Lower leg skin (tissue), 4 donors: ENCODE measurements at regions not wholly inside any gene's neighbourhood (a gene's known extent, or its start where the extent isn't known, plus 50 kb on each side); places are given as distances from the start of the nearest gene placed in this dataset.

Source experiments
- DNase-seq, 2 donors: peaks; one replicate each; pipeline ENCODE4 v3.0.0-alpha.2; 2019; ENCODE audit warnings: low spot score in 2 of 2
- H3K4me3 ChIP-seq: fragments of 200-600 bp; sonication (generic); 2 replicates; pipeline ENCODE4 v1.5.1; 2017; ENCODE audit warnings: mild to moderate bottlenecking, low read depth; ENCODE audit not compliant: poor library complexity, severe bottlenecking
- POLR2A ChIP-seq, 2 donors: fragments of 450-650 bp; IDR thresholded peaks; one replicate each; pipeline ENCODE4 v1.6.1; 2016 to 2017; ENCODE audit warnings: antibody characterized with exemption in 2 of 2, mild to moderate bottlenecking in 1 of 2, moderate library complexity in 1 of 2
- WGBS, 2 donors: methylation state at CpG; one replicate each; pipeline ENCODE4 v1.1.5; 2018; 5-methylcytosine and 5-hydroxymethylcytosine counted together
- intact Hi-C: fragments of 100-400 bp; cut with DNase I; formaldehyde crosslinking; loops from one replicate; pipeline ENCODE4 v1.15.0; 2023; ENCODE audit warnings: low total_unique reads
- TF ChIP-seq, protein P1 (sequence below), 3 donors: fragments of 450-650 bp; IDR thresholded peaks; one replicate each; pipeline ENCODE4 v1.5.1; 2016; ENCODE audit warnings: antibody characterized with exemption in 3 of 3, mild to moderate bottlenecking in 3 of 3, moderate library complexity in 2 of 3

- no peak for DNase-seq
- no peak overlapping the region for H3K4me3 ChIP-seq
- TF ChIP-seq, protein P1, sequence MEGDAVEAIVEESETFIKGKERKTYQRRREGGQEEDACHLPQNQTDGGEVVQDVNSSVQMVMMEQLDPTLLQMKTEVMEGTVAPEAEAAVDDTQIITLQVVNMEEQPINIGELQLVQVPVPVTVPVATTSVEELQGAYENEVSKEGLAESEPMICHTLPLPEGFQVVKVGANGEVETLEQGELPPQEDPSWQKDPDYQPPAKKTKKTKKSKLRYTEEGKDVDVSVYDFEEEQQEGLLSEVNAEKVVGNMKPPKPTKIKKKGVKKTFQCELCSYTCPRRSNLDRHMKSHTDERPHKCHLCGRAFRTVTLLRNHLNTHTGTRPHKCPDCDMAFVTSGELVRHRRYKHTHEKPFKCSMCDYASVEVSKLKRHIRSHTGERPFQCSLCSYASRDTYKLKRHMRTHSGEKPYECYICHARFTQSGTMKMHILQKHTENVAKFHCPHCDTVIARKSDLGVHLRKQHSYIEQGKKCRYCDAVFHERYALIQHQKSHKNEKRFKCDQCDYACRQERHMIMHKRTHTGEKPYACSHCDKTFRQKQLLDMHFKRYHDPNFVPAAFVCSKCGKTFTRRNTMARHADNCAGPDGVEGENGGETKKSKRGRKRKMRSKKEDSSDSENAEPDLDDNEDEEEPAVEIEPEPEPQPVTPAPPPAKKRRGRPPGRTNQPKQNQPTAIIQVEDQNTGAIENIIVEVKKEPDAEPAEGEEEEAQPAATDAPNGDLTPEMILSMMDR (IDR thresholded peaks at IDR 0.05): no peak
- no peak for TF ChIP-seq POLR2A (IDR thresholded peaks at IDR 0.05)
- WGBS, 2 donors: 81 to 88% methylated on average over 2 of the region's 2 CpGs
- intact Hi-C loops: no loop called here
These were observed 414.5 kb upstream of the MDFIC2 start for GRCh38 chr3:70726961-70727360.

GRCh38 chr3:70726096-70726938 lies 413.9 kb upstream of the MDFIC2 start:
- no peak for TF ChIP-seq POLR2A (IDR thresholded peaks at IDR 0.05)
- TF ChIP-seq, protein P1 (IDR thresholded peaks at IDR 0.05): no peak
- no peak for DNase-seq
- H3K4me3 ChIP-seq: no peak overlapping the region
- intact Hi-C loops: no loop called here
- 89 to 91% methylated on average over 5 of the region's 5 CpGs for WGBS, 2 donors

DNA sequence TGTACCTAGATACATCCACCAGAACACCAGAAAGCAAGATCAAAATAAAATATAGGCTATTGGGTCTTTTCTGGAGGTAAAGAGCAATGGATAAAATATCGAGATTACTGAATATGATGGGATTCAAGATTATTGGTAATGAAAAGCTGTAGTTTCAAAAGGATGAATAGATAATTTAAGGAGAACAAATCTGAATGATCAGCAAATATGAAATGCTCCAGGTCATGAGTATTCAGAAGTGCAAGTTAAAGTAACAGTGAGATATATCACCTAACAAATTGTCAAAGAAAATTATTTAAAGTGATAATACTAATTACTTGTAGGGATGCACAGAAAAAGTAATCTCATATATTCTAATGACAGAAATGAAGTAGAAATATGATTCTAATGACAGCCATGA lies 409.6 kb upstream of the MDFIC2 start:
- intact Hi-C loops: no loop called here
- no peak for DNase-seq
- H3K4me3 ChIP-seq: no peak overlapping the region
- TF ChIP-seq, protein P1 (IDR thresholded peaks at IDR 0.05): no peak
- WGBS, 2 donors: 89 to 95% methylated on average over 1 of the region's 1 CpG

GRCh38 chr3:70716832-70717231 lies 404.4 kb upstream of the MDFIC2 start:
- no peak for DNase-seq
- intact Hi-C loops: no loop called here
- 28 to 30% methylated on average over 4 of the region's 4 CpGs for WGBS, 2 donors
- no peak for TF ChIP-seq POLR2A (IDR thresholded peaks at IDR 0.05)
- TF ChIP-seq, protein P1 (IDR thresholded peaks at IDR 0.05): no peak
- H3K4me3 ChIP-seq: no peak overlapping the region

- intact Hi-C loops: no loop called here
- H3K4me3 ChIP-seq: no peak overlapping the region
- 93 to 100% methylated on average over 1 of the region's 1 CpG for whole genome bisulfite sequencing, 2 donors
- TF ChIP-seq POLR2A (IDR thresholded peaks at IDR 0.05): no peak
- TF ChIP-seq, protein P1 (IDR thresholded peaks at IDR 0.05): no peak
- no peak for DNase-seq
These were observed 400.1 kb upstream of the MDFIC2 start for GRCh38 chr3:70712449-70713082.
